ENCODE measurements at regions not wholly inside any gene's neighbourhood (a gene's known extent, or its start where the extent isn't known, plus 50 kb on each side); places are given as distances from the start of the nearest gene placed in this dataset.

DNA sequence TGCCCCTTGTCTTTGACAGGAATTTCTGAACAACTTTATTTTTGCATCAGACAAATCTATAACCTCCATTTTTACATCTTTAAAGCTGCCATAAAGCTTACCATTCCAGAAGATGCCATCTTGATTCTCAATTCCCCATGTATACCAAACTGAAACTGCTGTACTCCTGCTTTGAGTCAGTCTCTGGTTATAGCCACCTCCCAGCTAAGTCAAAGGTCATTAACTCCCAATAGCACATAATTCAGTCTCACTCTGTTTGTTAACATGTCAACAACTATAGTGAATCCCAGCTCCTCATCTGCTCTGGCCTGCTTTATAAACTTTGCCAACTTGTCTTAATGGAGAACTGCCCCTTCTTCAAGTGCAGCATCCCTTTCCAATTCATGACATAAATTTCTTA is 343.6 kb downstream of the FRK start (continued):
- TF ChIP-seq, protein P1, sequence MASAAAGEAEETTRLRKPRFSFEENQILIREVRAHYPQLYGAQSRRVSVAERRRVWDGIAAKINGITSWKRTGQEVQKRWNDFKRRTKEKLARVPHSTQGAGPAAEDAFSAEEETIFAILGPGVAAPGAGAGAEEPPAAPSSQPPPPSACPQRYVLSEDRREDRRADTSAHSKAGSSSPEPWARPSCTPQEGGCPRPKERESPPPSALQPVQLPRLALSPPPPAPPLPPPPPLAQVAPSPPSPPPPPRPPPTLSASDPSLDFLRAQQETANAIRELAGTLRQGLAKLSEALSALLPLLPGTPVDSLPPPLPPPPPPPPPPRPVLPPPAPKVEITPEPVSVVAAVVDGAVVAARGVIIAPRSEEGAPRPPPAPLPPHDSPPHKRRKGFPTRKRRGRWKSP (CRISPR knock-in tag; IDR thresholded peaks at IDR 0.05): no peak
- TF ChIP-seq MAFK (conservative IDR thresholded peaks at IDR 0.05 in 1 of 2, IDR thresholded peaks at IDR 0.05 in 1 of 2; ENCODE audit: low read length in 2 of 2) (no peak), HNRNPLL (IDR thresholded peaks at IDR 0.05; ENCODE audit: low read depth, low read length, poor library complexity, severe bottlenecking) (no peak), ZNF572 (CRISPR knock-in tag; IDR thresholded peaks at IDR 0.05) (no peak), CBX2 (IDR thresholded peaks at IDR 0.05; ENCODE audit: low read depth, low read length) (no peak), CBX2 (CRISPR knock-in tag; IDR thresholded peaks at IDR 0.05; ENCODE audit: low read depth) (no peak)
- TF ChIP-seq, protein P2, sequence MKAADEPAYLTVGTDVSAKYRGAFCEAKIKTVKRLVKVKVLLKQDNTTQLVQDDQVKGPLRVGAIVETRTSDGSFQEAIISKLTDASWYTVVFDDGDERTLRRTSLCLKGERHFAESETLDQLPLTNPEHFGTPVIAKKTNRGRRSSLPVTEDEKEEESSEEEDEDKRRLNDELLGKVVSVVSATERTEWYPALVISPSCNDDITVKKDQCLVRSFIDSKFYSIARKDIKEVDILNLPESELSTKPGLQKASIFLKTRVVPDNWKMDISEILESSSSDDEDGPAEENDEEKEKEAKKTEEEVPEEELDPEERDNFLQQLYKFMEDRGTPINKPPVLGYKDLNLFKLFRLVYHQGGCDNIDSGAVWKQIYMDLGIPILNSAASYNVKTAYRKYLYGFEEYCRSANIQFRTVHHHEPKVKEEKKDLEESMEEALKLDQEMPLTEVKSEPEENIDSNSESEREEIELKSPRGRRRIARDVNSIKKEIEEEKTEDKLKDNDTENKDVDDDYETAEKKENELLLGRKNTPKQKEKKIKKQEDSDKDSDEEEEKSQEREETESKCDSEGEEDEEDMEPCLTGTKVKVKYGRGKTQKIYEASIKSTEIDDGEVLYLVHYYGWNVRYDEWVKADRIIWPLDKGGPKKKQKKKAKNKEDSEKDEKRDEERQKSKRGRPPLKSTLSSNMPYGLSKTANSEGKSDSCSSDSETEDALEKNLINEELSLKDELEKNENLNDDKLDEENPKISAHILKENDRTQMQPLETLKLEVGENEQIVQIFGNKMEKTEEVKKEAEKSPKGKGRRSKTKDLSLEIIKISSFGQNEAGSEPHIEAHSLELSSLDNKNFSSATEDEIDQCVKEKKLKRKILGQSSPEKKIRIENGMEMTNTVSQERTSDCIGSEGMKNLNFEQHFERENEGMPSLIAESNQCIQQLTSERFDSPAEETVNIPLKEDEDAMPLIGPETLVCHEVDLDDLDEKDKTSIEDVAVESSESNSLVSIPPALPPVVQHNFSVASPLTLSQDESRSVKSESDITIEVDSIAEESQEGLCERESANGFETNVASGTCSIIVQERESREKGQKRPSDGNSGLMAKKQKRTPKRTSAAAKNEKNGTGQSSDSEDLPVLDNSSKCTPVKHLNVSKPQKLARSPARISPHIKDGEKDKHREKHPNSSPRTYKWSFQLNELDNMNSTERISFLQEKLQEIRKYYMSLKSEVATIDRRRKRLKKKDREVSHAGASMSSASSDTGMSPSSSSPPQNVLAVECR (CRISPR knock-in tag; IDR thresholded peaks at IDR 0.05; ENCODE audit: borderline replicate concordance): no peak

DNA sequence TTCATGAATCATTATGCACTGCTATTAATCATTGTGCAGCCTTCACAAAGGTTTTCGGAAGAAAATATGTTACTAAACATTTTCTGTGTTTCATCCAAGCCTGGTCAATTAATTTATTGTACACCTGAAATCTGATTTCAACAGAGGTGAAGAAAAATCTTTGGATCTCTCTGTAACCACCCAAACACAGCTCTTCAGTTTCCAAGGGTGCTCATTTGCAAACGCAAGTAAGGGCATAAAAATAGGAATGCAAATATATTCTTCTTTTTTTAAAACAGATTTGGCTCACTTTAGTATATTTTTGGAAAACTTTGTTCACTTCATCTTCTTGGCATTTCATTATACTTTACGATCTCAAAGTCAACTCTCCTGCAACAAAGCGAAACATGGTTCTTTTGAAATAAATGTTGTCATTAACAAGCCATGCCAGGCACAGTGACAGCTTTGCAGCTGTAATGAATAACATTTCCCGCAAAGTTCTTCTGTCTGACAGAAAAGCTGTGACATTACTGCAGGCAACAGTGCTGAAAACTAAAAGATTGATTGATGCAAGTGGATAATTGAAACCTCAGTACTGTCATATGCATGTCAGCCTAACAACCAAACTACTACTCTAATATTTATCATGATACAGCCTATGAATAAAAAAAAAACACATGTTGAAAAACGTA is 348.3 kb downstream of the FRK start:
- no peaks in the 10 kb centered on the region for H3K9me3 ChIP-seq (ENCODE audit: low read length)
- in situ Hi-C loops (cut with HindIII; ENCODE audit: extremely low pct_ligation_motif_present, low pct_unique_long_range_greater_than_20kb): no loop called here
- H3K79me2 ChIP-seq (ENCODE audit: insufficient read depth, low read length): no peaks in the 10 kb centered on the region
- WGBS (ENCODE audit: low lambda C conversion rate): 14% methylated on average over 6 of the region's 6 CpGs
- no peak overlapping the region for H2AFZ ChIP-seq (ENCODE audit: low read length)
- DNase-seq (ENCODE audit: low spot score): no peak
- ATAC-seq: no peak
- ChIA-PET POLR2A (no interaction called here), CTCF (ENCODE audit: low intra/inter-chr PET ratio, low total read pairs) (no interaction called here)
- H3K36me3 ChIP-seq (replicated peaks in 1 of 2; ENCODE audit: control insufficient read depth in 1 of 2, insufficient read depth in 2 of 2, low read length in 2 of 2): no peaks in the 10 kb centered on the region
- no TSS peak for BruUV-seq (replicated peaks)
- no peaks in the 10 kb centered on the region for H4K20me1 ChIP-seq (ENCODE audit: insufficient read depth, low read length)
- no peak overlapping the region for H3K27ac ChIP-seq (ENCODE audit: extremely low read length, insufficient read depth, low read length)
- H3K4me1 ChIP-seq (ENCODE audit: insufficient read depth, low read length): no peaks in the 10 kb centered on the region
- no peaks in the 10 kb centered on the region for H3K27me3 ChIP-seq (ENCODE audit: control insufficient read depth in 1 of 2, insufficient read depth in 2 of 2, low read length in 2 of 2)
- intact Hi-C loops (cut with micrococcal nuclease; ENCODE audit: unreplicated experiment): no loop called here
- no peak overlapping the region for H3K4me2 ChIP-seq (ENCODE audit: low read depth, low read length)
- FAIRE-seq: no peak
- no peak overlapping the region for H3K9ac ChIP-seq (ENCODE audit: insufficient read depth, low read depth, low read length)
- no peak overlapping the region for H3K4me3 ChIP-seq (replicated peaks in 1 of 3; ENCODE audit: insufficient read depth in 1 of 3, low read depth in 2 of 3, low read length in 3 of 3)
- no peak for TF ChIP-seq RARA (CRISPR knock-in tag; IDR thresholded peaks at IDR 0.05)
- TF ChIP-seq, protein P3, sequence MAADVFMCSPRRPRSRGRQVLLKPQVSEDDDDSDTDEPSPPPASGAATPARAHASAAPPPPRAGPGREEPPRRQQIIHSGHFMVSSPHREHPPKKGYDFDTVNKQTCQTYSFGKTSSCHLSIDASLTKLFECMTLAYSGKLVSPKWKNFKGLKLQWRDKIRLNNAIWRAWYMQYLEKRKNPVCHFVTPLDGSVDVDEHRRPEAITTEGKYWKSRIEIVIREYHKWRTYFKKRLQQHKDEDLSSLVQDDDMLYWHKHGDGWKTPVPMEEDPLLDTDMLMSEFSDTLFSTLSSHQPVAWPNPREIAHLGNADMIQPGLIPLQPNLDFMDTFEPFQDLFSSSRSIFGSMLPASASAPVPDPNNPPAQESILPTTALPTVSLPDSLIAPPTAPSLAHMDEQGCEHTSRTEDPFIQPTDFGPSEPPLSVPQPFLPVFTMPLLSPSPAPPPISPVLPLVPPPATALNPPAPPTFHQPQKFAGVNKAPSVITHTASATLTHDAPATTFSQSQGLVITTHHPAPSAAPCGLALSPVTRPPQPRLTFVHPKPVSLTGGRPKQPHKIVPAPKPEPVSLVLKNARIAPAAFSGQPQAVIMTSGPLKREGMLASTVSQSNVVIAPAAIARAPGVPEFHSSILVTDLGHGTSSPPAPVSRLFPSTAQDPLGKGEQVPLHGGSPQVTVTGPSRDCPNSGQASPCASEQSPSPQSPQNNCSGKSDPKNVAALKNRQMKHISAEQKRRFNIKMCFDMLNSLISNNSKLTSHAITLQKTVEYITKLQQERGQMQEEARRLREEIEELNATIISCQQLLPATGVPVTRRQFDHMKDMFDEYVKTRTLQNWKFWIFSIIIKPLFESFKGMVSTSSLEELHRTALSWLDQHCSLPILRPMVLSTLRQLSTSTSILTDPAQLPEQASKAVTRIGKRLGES (CRISPR knock-in tag; IDR thresholded peaks at IDR 0.05; ENCODE audit: borderline replicate concordance): no peak
- no peak for TF ChIP-seq MAFF (IDR thresholded peaks at IDR 0.05; ENCODE audit: low read depth, low read length)
- TF ChIP-seq PHF5A (CRISPR knock-in tag; IDR thresholded peaks at IDR 0.05; ENCODE audit: low read depth, unreplicated experiment): no peak
- TF ChIP-seq ADNP (CRISPR knock-in tag; IDR thresholded peaks at IDR 0.05): no peak

Measured in HepG2 (cell line).